DMS 273 (cell line): ENCODE measurements at regions not wholly inside any gene's neighbourhood (a gene's known extent, or its start where the extent isn't known, plus 50 kb on each side); places are given as distances from the start of the nearest gene placed in this dataset.

Experiments used
- DNase-seq: peaks from one replicate; lab custom pipeline; 2025; ENCODE audit not compliant: unreplicated experiment; lab: John Stamatoyannopoulos, UW

- no peak for DNase-seq
Measured at GRCh38 chr1:203926025-203926540, 64.7 kb downstream of the SNRPE start.

DNA sequence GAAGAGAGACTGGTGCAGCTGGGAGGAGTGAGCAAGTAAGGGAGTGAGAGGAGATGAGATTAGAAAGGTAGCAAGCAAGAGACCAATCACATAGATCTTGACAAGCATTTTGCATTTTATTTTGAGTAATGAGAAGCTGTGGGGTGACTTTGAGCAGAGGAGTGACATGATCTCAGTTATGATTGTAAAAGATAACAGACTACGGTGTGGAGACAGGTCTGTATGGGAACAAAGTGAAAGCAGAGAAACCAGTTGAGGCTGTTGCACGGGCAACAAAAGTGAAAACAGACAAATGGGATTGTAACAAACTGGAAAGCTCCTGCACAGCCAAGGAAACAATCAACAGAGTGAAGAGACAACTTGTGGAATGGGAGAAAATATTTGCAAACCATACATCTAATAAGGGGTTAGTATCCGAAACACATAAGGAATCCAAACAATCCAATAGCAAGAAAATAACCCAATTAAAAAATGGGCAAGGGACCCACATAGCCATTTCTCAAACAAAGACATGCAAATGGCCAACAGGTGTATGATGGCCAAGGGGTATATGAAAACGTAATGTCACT is 68.4 kb downstream of the SNRPE start:
- DNase-seq = no peak

- DNase-seq = no peak
Measured at GRCh38 chr1:203930342-203930741, 68.9 kb downstream of the SNRPE start.

- DNase-seq = no peak
Measured at GRCh38 chr1:203931953-203932352, 70.6 kb downstream of the SNRPE start.

- DNase-seq = no peak
Measured at GRCh38 chr1:203932556-203932955, 71.2 kb downstream of the SNRPE start.

DNA sequence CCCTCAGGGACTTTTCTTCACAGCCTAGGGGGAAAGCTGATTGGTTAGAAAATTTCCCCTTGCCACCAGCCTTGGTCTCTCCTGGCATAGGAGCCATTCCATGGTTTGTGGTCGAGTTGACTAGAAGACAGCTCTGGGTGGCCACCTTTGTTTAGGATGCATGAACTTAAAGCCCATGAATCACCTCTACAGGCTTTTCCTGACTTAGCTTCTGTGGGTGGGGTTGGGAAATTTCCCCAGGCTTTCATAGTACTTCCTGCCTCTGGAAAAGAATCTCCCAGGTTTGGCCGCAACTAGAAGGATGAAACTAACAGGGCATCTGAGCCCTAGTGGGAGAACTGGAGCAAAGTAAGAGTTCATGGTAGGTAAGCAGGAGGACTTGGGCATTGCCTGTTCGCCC is 72.6 kb downstream of the SNRPE start:
- no peak for DNase-seq

- DNase-seq = no peak
Measured at GRCh38 chr1:203934651-203935050, 73.3 kb downstream of the SNRPE start.

DNA sequence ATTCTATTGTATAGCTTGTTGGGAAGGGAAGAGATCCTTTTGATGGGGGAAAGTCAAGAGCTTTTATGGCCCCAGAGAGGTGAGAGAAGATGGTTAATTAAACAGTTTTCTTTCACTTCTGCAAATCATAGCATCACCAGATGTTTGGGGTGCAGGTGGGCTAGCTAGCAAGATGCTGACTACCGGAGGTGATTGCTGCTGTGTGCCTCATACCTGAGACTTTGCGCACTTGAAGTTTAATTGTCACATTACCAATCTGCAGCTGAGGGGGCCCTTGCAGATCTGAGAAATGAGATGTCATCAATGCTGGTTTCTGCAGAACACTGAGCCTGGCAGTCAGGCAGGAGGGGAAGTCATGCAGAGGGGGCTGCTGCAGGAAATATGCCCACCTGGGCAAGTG is 73.9 kb downstream of the SNRPE start:
- DNase-seq = no peak

DNA sequence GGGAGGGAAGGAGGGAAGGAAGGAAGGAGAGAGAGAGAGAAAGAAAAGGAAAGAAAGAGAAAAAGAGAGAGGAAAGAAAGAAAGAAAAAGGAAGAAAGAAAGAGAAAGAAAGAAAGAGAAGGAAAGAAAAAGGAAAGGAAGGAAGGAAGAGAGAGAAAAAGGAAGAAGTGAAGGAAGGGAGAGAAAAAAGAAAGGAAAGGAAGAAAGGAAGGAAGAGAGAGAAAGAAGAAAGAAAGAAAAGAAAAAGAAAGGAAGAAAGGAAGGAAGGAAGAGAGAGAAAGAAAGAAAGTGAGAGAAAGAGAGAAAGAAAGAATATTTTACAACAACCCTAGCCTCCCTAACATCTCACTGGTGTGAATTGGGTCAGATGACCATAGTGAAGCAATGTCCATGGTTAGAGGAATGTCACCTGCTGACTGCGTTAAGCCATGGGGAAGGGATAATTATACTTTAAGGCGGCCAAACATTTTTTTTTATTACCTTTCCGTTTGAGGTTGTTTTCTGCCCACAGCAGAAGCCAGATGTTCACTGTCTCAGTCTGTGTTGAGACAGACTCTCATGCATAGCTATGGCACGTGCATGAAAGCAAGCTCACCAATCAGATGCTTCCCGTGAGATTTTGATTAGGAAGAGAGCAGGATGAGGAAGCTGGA is 76.4 kb downstream of the SNRPE start:
- peak; percentile 37 for DNase-seq

GRCh38 chr1:203944651-203945404 is 83.4 kb downstream of the SNRPE start:
- no peak for DNase-seq

DNA sequence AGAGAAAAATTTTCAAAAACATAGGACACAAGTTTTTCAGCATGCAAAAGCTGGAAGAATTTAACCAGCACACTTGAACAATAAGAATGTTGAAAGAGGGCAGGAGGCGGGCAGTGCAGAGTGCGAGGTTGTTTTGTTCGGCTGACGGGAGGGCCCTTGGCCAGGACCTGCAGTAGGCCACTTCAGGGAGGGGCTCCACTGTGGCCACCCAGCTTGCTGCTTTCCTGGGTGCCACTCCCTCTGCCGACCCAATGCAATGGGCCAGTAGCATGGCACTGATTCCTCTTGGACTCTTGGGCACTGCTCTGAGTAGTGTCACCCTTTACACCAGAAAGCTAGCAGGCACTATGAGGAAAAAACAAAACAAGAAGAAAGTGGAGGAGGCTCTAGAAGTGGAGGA is 92.9 kb downstream of the SNRPE start:
- no peak for DNase-seq

- DNase-seq = no peak
Measured at GRCh38 chr1:203954788-203955552, 93.6 kb downstream of the SNRPE start.

- no peak for DNase-seq
Measured at GRCh38 chr1:203968761-203969160, 104.2 kb upstream of the SOX13 start.

DNA sequence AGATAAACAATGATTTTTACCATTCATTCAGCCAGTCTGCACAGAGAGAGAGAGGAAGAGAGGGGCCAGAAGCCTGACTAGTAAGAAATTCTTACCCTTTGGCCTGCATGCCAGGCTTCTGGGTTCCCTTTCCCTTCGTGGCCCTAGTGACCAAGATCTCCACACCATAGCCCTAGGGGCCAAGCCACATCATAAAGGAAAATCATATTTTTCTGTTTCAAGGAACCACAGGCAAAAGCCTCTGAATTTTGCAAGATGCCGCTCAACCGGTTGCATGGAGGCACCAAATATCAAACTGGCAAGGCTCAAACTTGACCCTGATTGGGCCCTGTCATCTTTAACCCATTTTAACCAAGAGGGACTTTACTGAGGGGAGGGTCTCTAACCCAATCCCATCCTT is 103.1 kb upstream of the SOX13 start:
- no peak for DNase-seq

- no peak for DNase-seq
Measured at GRCh38 chr1:203985044-203985443, 87.9 kb upstream of the SOX13 start.

- no peak for DNase-seq
Measured at GRCh38 chr1:203985676-203986075, 87.2 kb upstream of the SOX13 start.

DNA sequence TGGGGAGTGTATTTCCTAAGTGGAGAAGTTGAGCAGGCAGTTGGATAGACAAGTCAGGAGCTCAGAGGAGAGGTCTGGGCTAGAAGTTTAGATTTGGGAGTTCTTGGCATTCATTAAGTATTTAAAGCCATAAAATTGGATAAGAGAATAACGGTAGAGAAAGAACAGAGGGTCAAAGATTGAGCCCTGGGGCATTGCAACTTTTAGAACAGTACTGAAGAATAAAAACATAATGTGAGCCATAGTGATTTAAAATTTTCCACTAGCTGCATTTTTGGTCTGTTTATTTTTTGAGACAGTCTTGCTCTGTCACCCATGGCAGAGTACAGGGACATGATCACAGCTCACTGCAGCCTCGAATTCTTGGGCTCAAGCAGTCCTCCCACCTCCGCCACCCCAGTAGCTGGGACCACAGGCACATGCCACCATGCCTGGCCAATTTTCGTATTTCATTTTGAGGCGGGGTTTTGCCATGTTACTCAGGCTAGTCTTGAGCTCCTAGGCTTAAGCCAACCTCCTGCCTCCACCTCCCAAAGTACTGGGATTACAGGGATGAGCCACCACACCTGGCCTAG is 85.9 kb upstream of the SOX13 start:
- DNase-seq = no peak

GRCh38 chr1:203990118-203990517 is 82.8 kb upstream of the SOX13 start:
- DNase-seq = no peak

DNA sequence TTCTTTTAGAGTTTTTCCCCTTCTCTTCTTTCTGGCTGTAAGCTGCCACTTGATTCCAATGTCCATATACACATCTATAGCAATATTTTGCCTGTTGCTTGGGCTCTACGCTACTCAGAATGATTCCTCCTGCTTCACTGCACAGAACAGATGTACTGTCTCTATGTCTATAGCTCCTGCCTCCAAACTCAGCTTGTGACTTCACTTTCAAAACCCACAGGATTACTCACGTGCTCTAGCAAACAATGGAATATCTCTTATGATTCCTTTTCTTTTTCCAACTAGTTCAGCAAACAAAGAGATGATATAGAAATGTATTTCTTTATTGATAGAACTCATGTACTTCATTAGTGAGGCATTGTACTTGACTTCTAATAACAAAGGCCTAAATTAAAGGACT is 80.5 kb upstream of the SOX13 start:
- no peak for DNase-seq

DNA sequence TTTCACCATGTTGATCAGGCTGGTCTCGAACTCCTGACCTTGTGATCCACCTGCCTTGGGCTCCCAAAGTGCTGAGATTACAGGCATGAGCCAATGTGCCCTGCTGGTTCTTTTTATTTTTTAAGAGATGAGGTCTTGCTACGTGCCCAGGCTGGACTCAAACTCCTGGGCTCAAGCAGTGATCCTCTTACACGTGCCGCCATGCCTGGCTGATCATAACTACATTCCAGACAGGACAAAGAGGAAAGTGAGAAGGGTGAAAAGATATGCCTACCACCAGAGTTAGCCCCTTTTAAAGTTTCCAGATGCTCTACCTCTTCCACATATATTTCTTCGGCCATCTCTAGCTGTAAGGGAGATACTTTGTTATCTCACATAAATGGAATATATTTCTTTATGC is 79.7 kb upstream of the SOX13 start:
- DNase-seq = no peak

GRCh38 chr1:203995228-203995627 is 77.7 kb upstream of the SOX13 start:
- no peak for DNase-seq
